SW 1271 (cell line): ENCODE measurements at regions not wholly inside any gene's neighbourhood (a gene's known extent, or its start where the extent isn't known, plus 50 kb on each side); places are given as distances from the start of the nearest gene placed in this dataset.

Experiments used
- DNase-seq, 2 experiments: peaks; one replicate each; lab custom pipeline; 2025; lab: John Stamatoyannopoulos, UW

- no peak for DNase-seq
Measured at GRCh38 chrX:40313269-40313668, 215.5 kb upstream of the BCOR start.

- no peak for DNase-seq
Measured at GRCh38 chrX:40310447-40310846, 212.7 kb upstream of the BCOR start.

- no peak for DNase-seq
Measured at GRCh38 chrX:40310016-40310415, 212.3 kb upstream of the BCOR start.

GRCh38 chrX:40307871-40308270 is 210.1 kb upstream of the BCOR start:
- DNase-seq: no peak

- no peak for DNase-seq
Measured at GRCh38 chrX:40304115-40304514, 206.4 kb upstream of the BCOR start.

GRCh38 chrX:40303256-40304077 is 205.7 kb upstream of the BCOR start:
- DNase-seq: no peak

- DNase-seq: no peak
Measured at GRCh38 chrX:40300286-40300890, 202.6 kb upstream of the BCOR start.

- no peak for DNase-seq
Measured at GRCh38 chrX:40299641-40300046, 201.9 kb upstream of the BCOR start.

GRCh38 chrX:40298572-40299479 is 201.1 kb upstream of the BCOR start:
- no peak for DNase-seq

- no peak for DNase-seq
Measured at GRCh38 chrX:40298069-40298468, 200.3 kb upstream of the BCOR start.

- no peak for DNase-seq
Measured at GRCh38 chrX:40291553-40291952, 193.8 kb upstream of the BCOR start.

- no peak for DNase-seq
Measured at GRCh38 chrX:40290517-40290916, 192.8 kb upstream of the BCOR start.

GRCh38 chrX:40285876-40286275 is 188.1 kb upstream of the BCOR start:
- no peak for DNase-seq

- DNase-seq: no peak
Measured at GRCh38 chrX:40284852-40285251, 187.1 kb upstream of the BCOR start.

GRCh38 chrX:40283981-40284380 is 186.2 kb upstream of the BCOR start:
- DNase-seq: no peak

GRCh38 chrX:40282946-40283660 is 185.3 kb upstream of the BCOR start:
- DNase-seq: no peak

GRCh38 chrX:40282348-40282747 is 184.6 kb upstream of the BCOR start:
- no peak for DNase-seq

- DNase-seq: no peak
Measured at GRCh38 chrX:40281336-40282005, 183.7 kb upstream of the BCOR start.

- no peak for DNase-seq
Measured at GRCh38 chrX:40279762-40280161, 182.0 kb upstream of the BCOR start.

- DNase-seq: no peak
Measured at GRCh38 chrX:40279091-40279430, 181.3 kb upstream of the BCOR start.

GRCh38 chrX:40278340-40279090 is 180.8 kb upstream of the BCOR start:
- DNase-seq: no peak
